ENCODE measurements at regions not wholly inside any gene's neighbourhood (a gene's known extent, or its start where the extent isn't known, plus 50 kb on each side); places are given as distances from the start of the nearest gene placed in this dataset.

- no peak for TF ChIP-seq CTCF (IDR thresholded peaks at IDR 0.05)
- no peak for TF ChIP-seq POLR2AphosphoS5 (IDR thresholded peaks at IDR 0.05)
- TF ChIP-seq POLR2A (IDR thresholded peaks at IDR 0.05), result no peak
These were observed 641.5 kb upstream of the SORCS1 start for GRCh38 chr10:107806026-107806425.

Measured in upper lobe of left lung (tissue), 4 donors.